GM21526 (cell line): ENCODE measurements at regions not wholly inside any gene's neighbourhood (a gene's known extent, or its start where the extent isn't known, plus 50 kb on each side); places are given as distances from the start of the nearest gene placed in this dataset.
"Not testable (repeated sequence)": the region's sequence is repeated elsewhere in the genome, so short reads cannot be mapped to it uniquely, and the experiment has no call there.

ENCODE experiments used
- ATAC-seq: cut with Tn5 transposase; IDR thresholded peaks from one replicate; pipeline ENCODE4 v1.9.1; 2021; ENCODE audit warnings: moderate library complexity; ENCODE audit not compliant: unreplicated experiment, low FRiP score

- no peak for ATAC-seq
These were observed 1030.3 kb downstream of the ROBO2 start for GRCh38 chr3:78070188-78070587.

DNA sequence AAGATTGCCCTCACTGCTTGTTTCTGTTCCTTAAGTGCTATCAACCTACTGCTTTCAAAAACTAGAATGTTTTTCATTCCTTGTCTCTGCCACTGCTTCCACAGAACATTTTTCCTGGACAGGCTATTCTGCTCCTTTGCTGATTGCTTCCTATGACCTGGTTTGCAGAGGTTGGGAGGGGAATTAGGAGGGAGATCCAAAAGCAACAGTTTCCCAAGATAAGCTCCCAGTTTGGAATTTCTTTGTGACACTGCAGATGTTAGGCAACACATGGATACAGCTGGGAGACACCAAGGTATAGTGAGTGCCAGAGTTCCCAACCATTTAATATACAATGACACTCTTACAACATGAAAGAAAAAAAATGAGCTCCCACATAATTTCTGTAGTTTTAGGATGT, 1036.5 kb downstream of the ROBO2 start:
- no peak for ATAC-seq

DNA sequence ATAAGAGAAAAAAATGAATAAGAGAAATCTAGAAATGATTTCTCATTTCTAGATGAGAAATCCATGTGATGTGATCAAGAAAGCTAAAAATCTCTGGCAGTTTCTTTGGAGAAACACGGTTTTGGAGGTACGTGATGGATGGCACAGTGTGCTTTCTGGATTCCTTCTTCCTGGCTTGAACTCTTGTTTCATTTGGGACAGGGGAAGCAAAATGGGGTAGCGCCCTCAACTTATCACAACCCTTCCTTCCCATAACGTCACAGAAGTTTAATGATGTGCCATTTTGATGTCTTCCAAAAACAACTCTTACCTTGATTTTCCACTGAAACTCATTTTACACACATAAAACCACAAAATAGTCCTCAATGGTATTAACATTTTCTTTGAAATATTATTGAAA, 1037.3 kb downstream of the ROBO2 start:
- no peak for ATAC-seq

GRCh38 chr3:78077842-78078241, 1037.9 kb downstream of the ROBO2 start:
- ATAC-seq, result no peak

- no peak for ATAC-seq
These were observed 1039.6 kb downstream of the ROBO2 start for GRCh38 chr3:78079514-78079913.

- no peak for ATAC-seq
These were observed 1046.3 kb downstream of the ROBO2 start for GRCh38 chr3:78086150-78086549.

GRCh38 chr3:78087134-78087533, 1047.2 kb downstream of the ROBO2 start:
- ATAC-seq, result no peak

DNA sequence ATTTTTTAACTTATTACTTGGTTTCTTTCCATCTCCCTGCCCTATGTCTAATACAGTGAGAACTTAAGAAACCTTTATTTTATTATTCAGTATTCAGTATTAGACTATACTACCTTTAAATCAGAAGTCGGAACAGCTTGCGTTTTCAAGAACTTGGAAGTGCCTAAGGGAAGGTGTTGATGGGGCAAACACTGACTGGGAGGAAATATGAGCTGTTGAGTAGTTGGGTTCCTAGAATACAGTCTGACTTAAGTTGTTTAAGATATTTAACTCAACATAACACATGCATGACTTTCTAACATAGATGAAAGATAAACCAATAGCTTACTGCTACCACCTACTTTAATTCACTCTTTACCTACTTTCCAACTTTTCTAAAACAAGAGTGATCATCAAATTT, 1048.1 kb downstream of the ROBO2 start:
- no peak for ATAC-seq

DNA sequence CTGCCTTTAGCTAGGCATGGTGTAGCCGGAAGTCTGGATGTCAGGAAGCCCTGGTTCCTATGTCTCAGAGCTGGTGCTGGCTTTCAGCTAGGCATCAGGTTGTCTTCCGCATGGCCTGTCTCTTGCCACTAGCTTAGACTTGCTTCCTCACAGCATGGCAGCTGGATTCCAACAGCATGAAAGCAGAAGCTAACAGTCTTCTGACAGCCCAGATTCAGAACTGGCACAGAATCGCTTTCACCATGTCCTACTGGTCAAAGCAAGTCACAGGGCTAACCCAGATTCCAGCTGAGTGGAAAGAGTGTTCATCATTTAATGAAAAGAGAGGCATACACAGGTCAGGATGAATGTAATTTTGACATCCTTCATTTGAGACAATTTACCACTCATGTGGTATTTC, 1050.5 kb downstream of the ROBO2 start:
- ATAC-seq, result no peak

GRCh38 chr3:78091478-78092119, 1051.7 kb downstream of the ROBO2 start:
- no peak for ATAC-seq

- not testable (repeated sequence) for ATAC-seq
These were observed 1052.7 kb downstream of the ROBO2 start for GRCh38 chr3:78092574-78092973.

- no peak for ATAC-seq
These were observed 1056.8 kb downstream of the ROBO2 start for GRCh38 chr3:78096488-78097255.

DNA sequence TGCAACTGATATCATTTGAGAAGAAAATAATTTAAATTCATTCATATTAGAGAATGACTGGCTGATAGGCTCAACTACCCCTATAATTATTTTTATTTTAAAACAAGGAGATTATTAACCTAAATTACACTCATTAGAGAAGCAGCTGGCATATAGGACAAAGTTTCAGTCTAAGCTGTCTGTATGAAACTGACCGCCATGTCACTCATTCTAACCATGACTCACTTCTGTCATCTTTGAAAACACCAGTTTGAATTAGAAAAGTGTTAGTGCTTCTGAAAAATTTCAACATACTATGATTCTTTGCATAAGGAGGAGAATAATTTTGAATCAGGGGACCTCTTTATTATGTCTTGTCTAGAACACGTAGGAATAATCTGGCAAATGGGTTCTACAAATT, 1058.5 kb downstream of the ROBO2 start:
- no peak for ATAC-seq

DNA sequence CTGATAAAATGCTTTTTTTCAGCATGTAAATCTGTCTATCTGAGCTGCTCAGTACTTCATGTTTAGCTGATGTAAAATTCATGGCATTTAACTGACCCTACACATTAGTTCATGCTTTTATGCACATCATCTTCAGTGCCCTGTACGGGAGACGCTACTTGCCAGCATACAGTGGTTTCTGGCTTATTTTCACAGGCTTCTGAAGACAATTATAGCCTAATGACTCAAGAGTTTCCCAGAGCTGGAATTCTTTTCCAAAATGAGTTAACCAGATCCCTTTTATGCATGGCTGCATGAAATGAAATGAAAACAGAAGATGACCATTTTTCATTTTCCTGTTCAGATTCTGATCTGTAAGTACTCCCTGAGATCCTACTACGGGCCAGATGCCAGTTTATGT, 1061.5 kb downstream of the ROBO2 start:
- ATAC-seq, result no peak

- ATAC-seq, result not testable (repeated sequence)
These were observed 1068.5 kb downstream of the ROBO2 start for GRCh38 chr3:78108269-78108961.

- no peak for ATAC-seq
These were observed 1072.6 kb downstream of the ROBO2 start for GRCh38 chr3:78112291-78113010.

DNA sequence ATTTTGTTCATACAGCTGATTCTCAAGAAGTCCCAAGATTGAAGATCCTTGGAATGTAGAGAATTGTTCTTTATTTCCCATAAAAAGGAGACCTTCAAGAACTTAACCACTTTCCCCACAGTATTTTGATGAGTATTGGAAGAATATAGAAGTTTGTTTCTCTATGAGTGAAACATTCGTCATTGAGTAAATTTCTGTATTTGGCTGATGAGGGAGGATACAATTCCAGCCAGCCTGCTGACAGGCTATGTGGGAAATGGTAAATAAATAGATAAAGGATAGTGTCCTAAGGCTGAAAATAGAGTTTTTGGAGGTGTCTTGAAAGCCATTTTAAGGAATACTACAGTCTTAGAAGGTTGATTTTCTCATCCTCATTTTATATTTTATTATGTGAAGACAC, 1076.1 kb downstream of the ROBO2 start:
- ATAC-seq, result no peak

- no peak for ATAC-seq
These were observed 1077.0 kb downstream of the ROBO2 start for GRCh38 chr3:78116874-78117273.

GRCh38 chr3:78123058-78123457, 1083.2 kb downstream of the ROBO2 start:
- no peak for ATAC-seq

- ATAC-seq, result no peak
These were observed 1089.8 kb downstream of the ROBO2 start for GRCh38 chr3:78129707-78130106.

DNA sequence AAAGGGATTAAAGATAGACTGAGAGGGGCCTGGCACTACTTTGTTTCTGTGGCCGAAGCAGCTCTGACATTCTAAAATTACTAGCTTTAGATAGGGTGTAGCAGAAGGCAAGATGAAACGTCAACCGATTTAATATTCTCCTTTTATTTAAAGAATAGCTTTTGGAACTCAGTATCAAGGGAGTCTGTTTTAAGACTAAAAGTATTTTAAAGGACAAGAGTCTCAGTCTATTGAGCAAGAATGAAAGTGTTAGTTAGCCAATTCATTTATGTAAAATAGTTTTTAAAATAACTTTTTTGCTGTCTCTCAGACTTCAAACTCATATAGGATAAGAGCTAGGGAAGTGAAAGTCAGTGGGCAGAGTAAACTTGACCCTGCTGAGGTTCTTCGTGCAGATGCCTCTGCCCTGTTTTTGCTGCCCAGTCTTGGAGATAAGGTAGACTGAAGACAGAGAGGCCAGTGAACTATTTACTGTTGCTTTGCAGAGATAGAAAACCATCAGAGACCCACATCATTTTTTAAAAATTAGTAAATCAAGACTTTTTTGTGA, 1090.9 kb downstream of the ROBO2 start:
- ATAC-seq, result no peak
